ENCODE measurements at regions not wholly inside any gene's neighbourhood (a gene's known extent, or its start where the extent isn't known, plus 50 kb on each side); places are given as distances from the start of the nearest gene placed in this dataset.

DNA sequence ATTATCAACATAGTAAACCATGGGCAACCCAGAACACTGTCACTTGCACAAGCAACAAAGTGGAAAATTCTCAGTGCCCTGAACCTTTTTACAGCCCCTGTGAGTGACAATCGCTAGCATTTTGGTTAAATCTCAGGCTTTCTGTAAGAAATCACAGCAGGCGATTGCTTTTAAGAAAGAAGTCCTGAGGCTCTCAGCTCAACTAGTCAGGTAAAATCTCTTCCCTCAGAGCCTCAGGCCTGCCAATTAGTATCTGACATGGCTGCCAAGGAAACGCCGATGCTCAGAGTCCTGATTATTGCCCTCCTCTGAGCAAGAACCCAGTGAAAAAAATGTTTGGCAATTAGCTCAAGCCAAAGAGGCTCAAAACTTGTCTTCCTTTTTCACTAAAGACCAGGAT is 530.8 kb downstream of the DIPK2A start:
- no peak for TF ChIP-seq CTCF (conservative IDR thresholded peaks at IDR 0.05 in 1 of 2, IDR thresholded peaks at IDR 0.05 in 1 of 2; ENCODE audit: low read depth in 1 of 2, low read length in 2 of 2)
- no peak for TF ChIP-seq EZH2 (IDR thresholded peaks at IDR 0.05; ENCODE audit: low read length, missing control alignments)
